A673 (cell line): ENCODE measurements at regions not wholly inside any gene's neighbourhood (a gene's known extent, or its start where the extent isn't known, plus 50 kb on each side); places are given as distances from the start of the nearest gene placed in this dataset.

ENCODE experiments used
- EZH2 ChIP-seq: fragments of 200-600 bp; sonication (generic); IDR thresholded peaks from 2 replicates; pipeline ENCODE4 v1.6.1; 2017; ENCODE audit warnings: borderline replicate concordance, low read depth, mild to moderate bottlenecking, mixed read lengths, antibody characterized with exemption, low read length; ENCODE audit not compliant: poor library complexity, severe bottlenecking
- TF ChIP-seq, protein P1 (sequence below): fragments of 300-800, 200-600 bp; sonication (generic); conservative IDR thresholded peaks from 2 replicates; pipeline ENCODE4 v1.5.1; 2017; ENCODE audit warnings: low read depth, mild to moderate bottlenecking, antibody characterized with exemption, low read length, moderate library complexity, mixed read lengths

- TF ChIP-seq, protein P1, sequence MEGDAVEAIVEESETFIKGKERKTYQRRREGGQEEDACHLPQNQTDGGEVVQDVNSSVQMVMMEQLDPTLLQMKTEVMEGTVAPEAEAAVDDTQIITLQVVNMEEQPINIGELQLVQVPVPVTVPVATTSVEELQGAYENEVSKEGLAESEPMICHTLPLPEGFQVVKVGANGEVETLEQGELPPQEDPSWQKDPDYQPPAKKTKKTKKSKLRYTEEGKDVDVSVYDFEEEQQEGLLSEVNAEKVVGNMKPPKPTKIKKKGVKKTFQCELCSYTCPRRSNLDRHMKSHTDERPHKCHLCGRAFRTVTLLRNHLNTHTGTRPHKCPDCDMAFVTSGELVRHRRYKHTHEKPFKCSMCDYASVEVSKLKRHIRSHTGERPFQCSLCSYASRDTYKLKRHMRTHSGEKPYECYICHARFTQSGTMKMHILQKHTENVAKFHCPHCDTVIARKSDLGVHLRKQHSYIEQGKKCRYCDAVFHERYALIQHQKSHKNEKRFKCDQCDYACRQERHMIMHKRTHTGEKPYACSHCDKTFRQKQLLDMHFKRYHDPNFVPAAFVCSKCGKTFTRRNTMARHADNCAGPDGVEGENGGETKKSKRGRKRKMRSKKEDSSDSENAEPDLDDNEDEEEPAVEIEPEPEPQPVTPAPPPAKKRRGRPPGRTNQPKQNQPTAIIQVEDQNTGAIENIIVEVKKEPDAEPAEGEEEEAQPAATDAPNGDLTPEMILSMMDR = no peak
- TF ChIP-seq EZH2 = no peak
Observed at GRCh38 chr1:143699115-143699514, 272.7 kb downstream of the FAM72C start.
